GM19395 (cell line): ENCODE measurements at regions not wholly inside any gene's neighbourhood (a gene's known extent, or its start where the extent isn't known, plus 50 kb on each side); places are given as distances from the start of the nearest gene placed in this dataset.
"Not testable (repeated sequence)": the region's sequence is repeated elsewhere in the genome, so short reads cannot be mapped to it uniquely, and the experiment has no call there.

ENCODE experiments used
- ATAC-seq: cut with Tn5 transposase; IDR thresholded peaks from one replicate; pipeline ENCODE4 v1.9.1; 2021; ENCODE audit warnings: mild to moderate bottlenecking, moderate library complexity; ENCODE audit not compliant: unreplicated experiment

DNA sequence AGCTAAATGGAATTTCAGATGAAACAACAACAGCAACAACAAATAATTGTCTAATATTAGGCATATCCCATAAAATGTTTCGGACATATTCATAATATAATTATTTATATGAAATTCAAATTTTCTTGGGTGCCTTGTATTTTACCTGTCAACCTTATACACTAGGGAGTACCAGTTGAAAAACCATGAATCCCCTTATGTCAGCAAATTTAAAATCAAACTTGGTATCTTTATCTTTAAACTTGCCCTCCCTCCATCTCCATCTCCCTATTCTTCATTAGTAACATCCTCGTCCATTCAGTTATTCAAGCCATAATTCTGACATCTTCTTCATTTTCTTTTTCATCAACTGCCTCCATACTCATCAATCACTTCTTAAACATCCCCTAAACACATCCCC is 974.5 kb upstream of the HS3ST1 start:
- ATAC-seq: no peak

DNA sequence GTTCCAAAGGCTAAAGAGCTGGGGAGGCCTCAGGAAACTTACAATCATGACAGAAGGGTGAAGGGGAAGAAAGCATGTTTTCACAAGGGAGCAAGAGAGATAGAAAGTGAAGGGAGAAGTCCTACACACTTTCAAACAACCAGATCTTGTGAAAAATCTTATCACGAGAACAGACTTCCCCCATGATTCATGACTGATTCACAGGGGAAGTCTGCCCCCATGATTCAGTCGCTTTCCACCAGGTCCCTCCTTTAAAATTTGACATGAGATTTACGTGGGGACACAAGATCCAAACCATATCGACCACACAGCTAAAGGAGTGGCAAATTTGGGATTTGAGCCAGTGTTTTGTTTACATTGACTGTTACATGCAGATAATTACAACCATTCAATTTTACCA is 971.1 kb upstream of the HS3ST1 start:
- ATAC-seq: no peak

DNA sequence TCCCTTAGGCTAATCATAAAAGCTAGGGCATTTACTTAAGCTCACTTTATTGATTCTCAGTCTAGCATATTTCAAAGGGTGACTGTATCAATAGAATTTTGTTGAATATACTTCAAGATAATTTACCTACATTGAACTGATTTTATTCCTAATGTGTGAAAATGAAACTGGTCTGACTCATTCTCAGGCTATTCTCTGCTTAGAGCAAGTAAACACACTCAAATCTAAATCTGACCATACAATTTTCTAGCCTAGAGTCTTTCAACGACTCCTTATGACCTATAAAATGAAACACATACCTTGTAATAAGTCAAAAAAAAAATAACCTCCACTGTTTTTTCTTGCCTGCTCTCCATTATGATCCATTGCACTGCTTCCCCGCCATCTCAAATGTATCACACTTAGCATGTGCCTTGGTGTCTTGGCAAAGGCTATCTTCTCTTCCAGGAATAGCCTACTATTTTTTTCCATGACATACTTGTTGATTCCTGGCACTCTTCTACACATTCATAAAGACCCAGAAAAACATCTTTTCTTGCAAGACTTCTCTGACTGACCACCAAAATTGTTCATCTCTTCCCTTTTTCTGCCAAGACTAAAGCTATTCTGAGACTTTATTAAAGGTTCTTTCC is 965.1 kb upstream of the HS3ST1 start:
- no peak for ATAC-seq

DNA sequence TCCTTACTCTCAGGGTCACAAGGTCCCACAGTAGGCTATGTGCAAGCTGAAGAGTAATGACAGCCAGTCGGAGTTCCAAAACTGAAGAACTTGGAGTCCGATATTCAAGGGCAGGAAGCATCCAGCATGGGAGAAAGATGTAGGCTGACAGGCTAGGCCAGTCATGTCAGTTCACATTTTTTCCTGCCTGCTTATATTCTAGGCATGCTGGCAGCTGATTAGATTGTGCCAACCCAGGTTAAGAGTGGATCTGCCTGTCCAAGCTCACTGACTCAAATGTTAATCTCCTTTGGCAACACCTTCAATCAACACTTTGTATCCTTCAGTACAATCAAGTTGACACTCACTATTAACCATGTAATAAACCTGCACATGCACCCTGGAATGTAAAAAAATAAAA is 960.9 kb upstream of the HS3ST1 start:
- no peak for ATAC-seq

DNA sequence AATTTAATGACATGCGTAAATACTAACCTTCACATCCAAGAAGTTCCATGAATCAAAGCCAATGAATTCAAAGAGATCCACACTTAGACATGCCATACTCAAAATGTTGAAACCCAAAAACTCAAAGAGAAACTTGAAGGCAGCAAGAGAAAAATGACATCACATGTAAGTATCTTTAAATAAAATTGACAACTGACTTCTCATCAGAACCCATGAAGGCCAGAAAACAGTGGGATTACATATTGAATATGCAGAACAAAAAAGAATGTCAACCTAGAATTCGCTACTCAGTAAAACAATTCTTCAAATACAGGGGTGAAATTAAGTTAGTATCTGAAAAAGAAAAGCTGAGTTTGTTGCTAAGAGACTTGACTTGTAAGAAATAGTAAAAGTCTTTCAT is 953.9 kb upstream of the HS3ST1 start:
- no peak for ATAC-seq

DNA sequence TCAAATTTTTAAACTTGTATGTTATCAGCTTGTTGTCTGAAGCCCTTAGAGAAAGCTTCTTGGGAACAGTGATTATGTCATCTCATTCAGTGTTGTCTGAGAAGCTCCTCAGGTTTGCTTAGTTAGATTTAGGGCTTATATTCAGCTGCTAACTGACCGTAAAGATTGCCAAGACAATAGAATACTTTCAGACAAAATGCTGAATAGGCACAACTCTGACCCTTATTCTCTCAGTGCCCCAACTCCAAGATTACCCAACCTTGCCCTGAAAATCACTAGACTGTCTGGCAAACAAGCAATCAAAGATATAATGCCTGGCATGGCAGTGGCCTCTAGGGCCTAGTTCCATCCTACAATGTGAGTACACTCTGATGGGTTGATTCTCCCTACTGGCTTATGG is 950.5 kb upstream of the HS3ST1 start:
- no peak for ATAC-seq

DNA sequence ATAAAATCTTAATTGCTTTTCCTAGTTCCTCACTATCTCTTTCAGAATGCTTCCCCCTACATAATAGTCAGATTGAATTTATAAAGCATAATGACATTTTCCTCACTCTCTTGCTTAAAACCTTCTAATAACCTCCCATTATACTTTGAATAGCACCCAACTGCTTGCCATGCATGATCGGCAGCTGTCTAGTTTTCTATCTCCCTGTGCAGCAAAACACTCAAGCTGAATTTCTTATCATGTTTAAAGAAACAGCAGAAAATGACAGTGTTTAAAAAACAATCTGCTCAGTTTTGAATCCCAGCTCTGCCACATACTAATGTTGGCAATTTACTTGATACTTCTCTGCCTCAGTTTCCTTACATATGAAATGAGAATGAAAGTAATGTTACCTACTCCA is 947.1 kb upstream of the HS3ST1 start:
- no peak for ATAC-seq

DNA sequence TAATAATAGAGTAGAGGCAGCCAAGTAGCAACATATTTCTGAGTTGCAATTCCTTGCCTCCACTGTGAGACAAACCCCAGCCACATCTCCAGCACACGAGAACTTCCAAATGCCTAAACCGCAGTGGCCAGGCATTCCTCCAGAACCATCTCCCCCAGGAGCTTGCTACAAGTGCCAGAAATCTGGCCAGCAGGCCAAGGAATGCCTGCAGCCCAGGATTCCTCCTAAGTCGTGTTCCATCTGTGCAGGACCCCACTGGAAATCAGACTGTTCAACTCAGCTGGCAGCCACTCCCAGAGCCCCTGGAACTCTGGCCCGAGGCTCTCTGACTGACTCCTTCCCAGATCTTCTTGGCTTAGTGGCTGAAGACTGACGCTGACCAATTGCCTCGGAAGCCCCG is 937.2 kb upstream of the HS3ST1 start:
- not testable (repeated sequence) for ATAC-seq

DNA sequence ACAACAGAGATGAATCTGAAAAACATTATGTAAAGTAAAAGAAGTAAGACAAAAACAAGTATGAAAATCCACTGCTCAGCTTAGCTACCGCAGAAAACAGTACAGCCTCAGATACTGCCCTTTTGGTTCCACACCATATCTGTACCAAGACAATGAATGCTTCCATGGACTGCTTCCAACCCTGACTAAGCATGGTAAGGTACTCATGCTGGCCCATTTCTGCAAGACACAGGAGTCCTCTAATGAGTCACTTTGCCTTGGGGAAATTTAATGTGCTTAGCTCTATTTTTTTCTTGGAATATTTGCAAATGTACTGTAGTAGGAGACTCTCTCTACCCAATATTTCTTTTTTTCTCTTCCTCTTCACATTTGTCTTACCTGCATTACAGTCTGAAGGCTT is 931.7 kb upstream of the HS3ST1 start:
- ATAC-seq: no peak

DNA sequence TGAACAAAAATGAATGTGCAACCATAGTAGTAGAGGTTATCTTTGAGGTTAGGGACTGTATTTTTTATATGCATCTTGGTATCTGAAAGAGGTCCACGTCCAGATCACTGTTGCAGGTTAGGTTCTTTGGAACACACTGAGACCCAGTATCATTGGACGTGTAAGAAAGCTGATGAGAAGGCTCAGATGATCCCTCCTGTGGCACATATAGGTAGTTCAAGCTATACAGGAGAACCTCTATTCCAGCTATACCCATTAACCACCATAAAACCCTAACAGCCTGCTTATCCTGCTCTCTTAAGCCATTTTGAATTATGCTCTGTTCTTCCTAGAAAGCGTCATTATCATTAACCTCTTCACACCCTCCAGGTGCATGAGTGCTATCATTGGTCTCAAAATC is 930.7 kb upstream of the HS3ST1 start:
- no peak for ATAC-seq

DNA sequence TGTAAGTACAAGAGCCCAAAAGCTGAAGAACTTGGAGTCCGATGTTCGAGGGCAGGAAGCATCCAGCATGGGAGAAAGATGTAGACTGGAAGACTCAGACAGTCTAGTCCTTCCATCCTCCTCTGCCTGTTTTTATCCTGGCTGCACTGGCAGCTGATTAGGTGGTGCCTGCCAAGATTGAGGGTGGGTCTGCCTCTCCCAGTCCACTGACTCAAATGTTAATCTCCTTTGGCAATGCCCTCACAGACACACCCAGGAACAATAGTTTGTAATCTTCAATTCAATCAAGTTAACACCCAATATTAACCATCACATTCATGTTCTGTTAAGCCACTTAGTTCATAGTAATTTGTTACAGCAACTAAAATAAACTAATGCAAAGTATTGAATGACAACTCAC is 904.4 kb upstream of the HS3ST1 start:
- ATAC-seq: not testable (repeated sequence)

DNA sequence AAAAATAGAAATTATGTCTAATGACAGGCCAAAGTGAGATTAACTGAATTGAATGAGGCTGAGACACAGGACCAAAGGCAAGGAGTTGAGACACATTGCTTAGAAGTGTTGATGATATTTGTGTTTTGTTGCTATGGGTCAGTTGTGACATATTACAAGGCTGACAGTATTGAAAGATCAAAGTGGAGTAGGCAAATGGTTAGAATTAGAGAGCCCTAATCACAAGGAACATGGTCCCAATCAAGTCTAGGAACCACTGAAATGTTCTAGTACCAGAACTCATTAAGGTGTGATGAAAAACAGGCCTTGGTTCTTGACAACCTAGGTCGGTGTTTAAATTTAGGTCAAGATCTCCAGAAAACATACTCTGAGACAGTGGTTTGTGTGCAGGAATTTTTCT is 896.3 kb upstream of the HS3ST1 start:
- no peak for ATAC-seq

DNA sequence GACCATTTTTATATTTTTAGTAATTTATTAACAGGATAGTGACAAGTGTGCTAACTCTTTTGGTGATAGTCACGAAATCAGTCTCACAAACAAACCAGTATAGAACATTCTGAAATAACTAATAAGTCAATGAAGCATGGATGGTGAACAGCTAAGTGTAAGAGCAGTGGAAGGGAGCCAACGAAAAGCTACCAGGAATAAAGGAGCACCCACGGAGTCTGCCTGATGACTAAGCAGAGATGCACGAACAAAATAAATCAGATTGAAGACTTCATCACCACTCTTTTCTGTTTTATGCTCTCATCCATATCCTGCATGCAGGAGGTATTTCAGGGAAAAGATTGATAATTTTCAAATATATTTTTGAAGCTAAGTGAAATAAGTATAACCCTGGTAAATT is 891.1 kb upstream of the HS3ST1 start:
- no peak for ATAC-seq

DNA sequence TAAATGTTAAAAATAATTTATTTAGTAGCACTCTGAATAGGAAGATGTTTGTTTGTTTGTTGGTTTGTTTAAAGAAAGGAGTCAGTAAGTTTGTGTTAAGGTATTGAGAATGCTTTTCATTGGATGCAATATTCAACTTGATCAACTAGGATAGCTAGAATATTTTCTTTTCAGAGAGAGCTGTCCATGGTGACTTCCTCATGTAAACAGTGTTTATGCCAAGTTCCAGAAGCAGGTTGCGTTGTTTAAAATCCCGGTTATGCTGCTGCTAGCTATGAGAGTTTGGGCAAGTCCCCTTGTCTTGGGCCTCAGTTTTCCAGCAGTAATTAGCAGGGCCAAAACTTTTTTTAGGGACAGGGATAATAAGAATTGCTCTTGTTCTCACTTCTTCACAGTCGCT is 876.2 kb upstream of the HS3ST1 start:
- ATAC-seq: no peak

DNA sequence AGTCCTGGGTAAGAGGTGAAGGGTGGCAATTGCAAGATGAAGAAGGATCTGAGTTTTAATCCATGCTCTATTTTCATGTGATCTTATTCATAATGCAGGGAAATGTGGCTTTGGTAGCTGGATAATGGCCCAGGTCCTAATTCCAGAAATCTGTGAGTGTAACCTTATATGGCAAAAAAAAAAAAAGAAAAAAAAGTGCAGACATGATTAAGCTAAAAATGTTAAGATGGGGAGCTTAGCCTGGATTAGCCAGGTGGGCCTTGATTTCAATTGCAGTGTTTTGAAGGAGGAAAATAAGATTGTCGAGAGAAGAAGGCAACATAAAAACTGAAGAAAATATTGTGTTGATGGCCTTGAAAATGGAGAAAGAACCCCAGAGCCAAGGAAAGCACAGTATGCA is 867.7 kb upstream of the HS3ST1 start:
- ATAC-seq: no peak

DNA sequence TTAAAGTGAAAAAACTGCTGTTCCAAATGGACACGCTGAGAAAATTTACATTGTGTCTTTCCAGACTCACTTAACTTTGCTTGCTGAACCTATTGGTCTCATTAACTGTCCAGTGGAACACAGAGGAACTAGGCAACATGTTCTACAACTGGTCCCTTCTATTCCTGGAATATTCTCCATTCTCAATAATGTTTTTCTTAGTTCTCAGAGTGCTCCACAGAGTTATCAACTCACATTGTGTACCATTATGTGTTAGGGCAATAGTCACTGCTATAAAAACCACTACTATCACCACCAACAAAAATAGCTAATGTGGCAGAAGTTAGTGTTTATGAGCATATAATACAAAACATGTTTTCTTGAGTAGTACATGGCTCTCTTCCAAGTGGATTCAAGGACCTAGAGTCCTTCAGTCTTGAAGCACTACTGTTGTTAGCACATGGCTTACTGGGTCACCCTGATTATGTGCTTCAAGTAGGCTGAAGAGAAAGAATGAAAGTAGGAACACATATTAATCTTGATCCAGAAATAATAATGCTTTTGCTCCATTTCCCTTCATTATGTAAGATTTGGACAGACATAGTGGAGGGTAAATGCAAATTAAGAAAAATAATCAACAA is 865.3 kb upstream of the HS3ST1 start:
- no peak for ATAC-seq

DNA sequence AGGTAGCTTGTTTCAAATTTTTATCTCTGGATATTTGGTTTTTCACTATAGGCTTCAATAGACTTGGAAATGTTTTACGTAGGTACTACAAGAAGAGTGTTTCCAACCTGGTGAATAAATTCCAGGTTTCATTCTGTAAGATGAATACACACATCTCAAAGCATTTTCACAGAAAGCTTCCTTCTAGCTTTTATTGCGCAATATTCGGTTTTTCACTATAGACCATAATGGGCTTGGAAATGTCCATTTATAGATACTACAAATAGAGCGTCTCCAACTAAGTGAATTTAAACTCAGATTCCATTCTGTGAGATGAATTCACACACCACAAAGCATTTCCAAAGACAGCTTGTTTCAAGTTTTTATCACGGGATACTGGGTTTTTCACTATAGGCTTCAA is 857.7 kb upstream of the HS3ST1 start:
- no peak for ATAC-seq

DNA sequence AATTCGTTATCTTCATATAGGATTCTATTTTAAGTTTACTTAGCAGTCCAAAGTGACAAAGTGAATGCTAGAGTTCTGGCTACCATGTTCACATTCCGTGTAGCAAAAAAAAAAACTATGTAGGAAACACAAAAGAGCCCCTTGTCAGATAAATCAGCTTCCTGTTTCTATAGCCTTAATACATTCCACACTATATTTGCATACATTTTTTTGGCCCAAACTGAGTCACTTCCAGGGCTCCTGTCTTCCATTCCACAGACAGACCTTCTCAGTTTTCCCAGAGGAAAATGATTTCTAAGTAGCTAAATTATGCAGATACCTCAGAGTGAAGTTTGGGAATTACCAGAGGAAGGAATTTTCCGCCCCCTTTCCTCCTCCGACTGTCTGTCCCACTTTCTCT is 841.9 kb upstream of the HS3ST1 start:
- no peak for ATAC-seq

DNA sequence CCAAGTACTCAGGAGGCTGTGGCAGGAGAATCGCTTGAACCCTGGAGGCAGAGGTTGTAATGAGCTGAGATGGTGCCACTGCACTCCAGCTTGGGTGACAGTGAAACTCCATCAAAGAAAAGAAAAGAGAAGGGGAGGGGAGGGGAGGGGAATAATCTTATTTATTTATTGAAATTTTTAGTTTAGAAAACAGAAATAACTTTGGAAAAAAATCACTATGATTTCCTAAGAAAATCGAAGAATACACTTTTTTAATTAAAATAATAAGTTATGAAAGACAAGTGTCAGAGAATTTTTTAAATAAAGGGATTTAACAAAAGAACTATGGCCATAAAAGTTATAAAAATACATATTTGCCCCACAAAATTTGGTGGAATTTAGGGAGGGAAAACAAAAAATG is 836.9 kb upstream of the HS3ST1 start:
- ATAC-seq: no peak

DNA sequence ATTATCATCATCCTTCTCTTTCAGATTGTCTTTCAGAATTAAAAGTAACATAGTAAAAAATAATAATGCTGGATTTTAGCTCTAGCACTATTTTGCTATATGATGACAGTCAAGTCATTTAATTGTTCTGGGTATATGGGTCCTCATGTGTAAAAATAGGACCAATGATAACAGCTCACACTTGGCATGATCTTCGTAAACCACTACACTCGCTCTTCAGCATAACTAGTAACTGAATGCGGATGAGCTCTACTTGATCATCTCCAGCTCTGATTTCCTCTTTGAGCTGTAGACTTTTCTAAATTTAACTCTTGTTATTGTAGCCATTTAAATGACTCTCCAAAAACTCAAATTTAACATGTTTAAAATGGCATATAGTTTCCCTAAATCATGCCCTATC is 831.8 kb upstream of the HS3ST1 start:
- ATAC-seq: no peak

DNA sequence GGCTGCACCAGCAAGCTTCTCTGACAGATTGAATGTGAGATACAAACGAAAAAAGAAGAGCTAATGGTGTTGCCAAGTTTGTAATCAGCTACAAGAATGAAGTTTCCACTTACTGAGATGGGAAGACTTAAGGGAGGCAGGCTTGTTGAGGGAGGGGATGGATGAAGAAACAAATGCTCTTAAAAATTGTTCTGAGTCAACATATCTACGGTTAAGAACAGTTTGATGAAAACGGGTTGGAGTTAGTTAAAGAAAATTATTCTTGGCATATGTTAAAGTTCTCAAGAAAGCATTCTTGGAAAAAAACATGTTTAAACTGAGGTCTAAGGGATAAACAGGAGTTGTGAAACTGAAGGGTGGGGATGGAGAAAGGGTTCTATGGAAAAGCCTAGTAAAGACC is 816.3 kb upstream of the HS3ST1 start:
- ATAC-seq: no peak

DNA sequence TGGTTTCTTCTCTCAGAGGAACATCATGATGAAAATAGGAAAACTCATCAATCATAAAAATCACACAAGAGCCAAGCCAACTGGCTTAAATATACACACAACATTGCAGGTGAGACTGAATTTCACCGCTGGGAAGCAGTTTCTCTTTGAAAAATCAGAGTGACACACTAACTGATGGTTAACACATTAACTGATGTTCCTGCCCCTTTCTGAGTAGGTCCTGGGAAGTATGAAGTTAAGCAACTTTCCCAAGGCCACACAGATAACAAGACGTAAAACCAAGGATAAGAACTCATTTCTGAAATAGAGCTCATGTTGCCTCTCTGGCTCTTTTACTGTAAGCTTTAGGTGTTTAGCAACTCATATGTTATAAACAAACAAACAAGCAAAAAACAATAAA is 813.7 kb upstream of the HS3ST1 start:
- ATAC-seq: no peak
